ENCODE measurements at regions not wholly inside any gene's neighbourhood (a gene's known extent, or its start where the extent isn't known, plus 50 kb on each side); places are given as distances from the start of the nearest gene placed in this dataset.
A peak's percentile ranks its signal among the peaks of the same experiment; 100 is the strongest.

GRCh38 chr14:104433401-104434213 is 146.0 kb upstream of the C14orf180 start:
- H3K4me3 Mint-ChIP-seq, result no peak overlapping the region
- TF ChIP-seq CTCF (conservative IDR thresholded peaks at IDR 0.05; ENCODE audit: low read depth in 2 of 2) (peak in 1 of 2 experiments; percentile 42; a peak in 2 of 4 replicates), ETS1 (IDR thresholded peaks at IDR 0.05) (no peak)
- H3K79me2 ChIP-seq (replicated peaks; ENCODE audit: insufficient read depth), result no peaks in the 10 kb centered on the region
- H4K20me1 ChIP-seq (replicated peaks; ENCODE audit: insufficient read depth), result no peaks in the 10 kb centered on the region
- H3K27ac Mint-ChIP-seq, result no peak overlapping the region
- ATAC-seq (peak; percentile 13; the same call in 2 of the 3 replicates), DNase-seq (ENCODE audit: low spot score) (no peak)
- no peaks in the 10 kb centered on the region for H3K9me2 ChIP-seq (ENCODE audit: insufficient read depth)
- peaks cover 6% of the 10 kb centered on the region for H3K27me3 Mint-ChIP-seq (ENCODE audit: insufficient read depth, low read depth, poor library complexity)
- H3K4me2 ChIP-seq, result no peak overlapping the region
- no peak overlapping the region for H2AFZ ChIP-seq
- no peak overlapping the region for H3K4me3 ChIP-seq
- H3K27me3 ChIP-seq (ENCODE audit: insufficient read depth), result no peaks in the 10 kb centered on the region
- no peaks in the 10 kb centered on the region; the same call in 2 of the 3 replicates for H3K9me3 Mint-ChIP-seq
- H3K27ac ChIP-seq (ENCODE audit: low read depth), result no peak overlapping the region
- no peaks in the 10 kb centered on the region for H3K36me3 ChIP-seq (ENCODE audit: insufficient read depth)
- peaks cover 5% of the 10 kb centered on the region; the same call in 2 of the 3 replicates for H3K4me1 Mint-ChIP-seq
- no peaks in the 10 kb centered on the region for H3F3A ChIP-seq (replicated peaks; ENCODE audit: low read depth)
- H3K36me3 Mint-ChIP-seq (ENCODE audit: low read depth), result no peaks in the 10 kb centered on the region
- no peaks in the 10 kb centered on the region for H3K4me1 ChIP-seq (ENCODE audit: insufficient read depth)

- no peak overlapping the region for H2AFZ ChIP-seq
- no peaks in the 10 kb centered on the region for H4K20me1 ChIP-seq (replicated peaks; ENCODE audit: insufficient read depth)
- no peaks in the 10 kb centered on the region for H3K36me3 ChIP-seq (ENCODE audit: insufficient read depth)
- H3F3A ChIP-seq (replicated peaks; ENCODE audit: low read depth), result no peaks in the 10 kb centered on the region
- H3K27ac ChIP-seq (ENCODE audit: low read depth), result no peak overlapping the region
- Mint-ChIP-seq H3K4me1 (peaks cover 5% of the 10 kb centered on the region; the same call in 2 of the 3 replicates), H3K27me3 (ENCODE audit: insufficient read depth, low read depth, poor library complexity) (peaks cover 6% of the 10 kb centered on the region), H3K9me3 (no peaks in the 10 kb centered on the region; the same call in 2 of the 3 replicates), H3K27ac (no peak overlapping the region), H3K36me3 (ENCODE audit: low read depth) (no peaks in the 10 kb centered on the region), H3K4me3 (no peak overlapping the region)
- H3K4me3 ChIP-seq, result no peak overlapping the region
- H3K27me3 ChIP-seq (ENCODE audit: insufficient read depth), result no peaks in the 10 kb centered on the region
- no peaks in the 10 kb centered on the region for H3K4me1 ChIP-seq (ENCODE audit: insufficient read depth)
- ATAC-seq (no peak), DNase-seq (ENCODE audit: low spot score) (no peak)
- no peaks in the 10 kb centered on the region for H3K9me2 ChIP-seq (ENCODE audit: insufficient read depth)
- H3K4me2 ChIP-seq, result no peak overlapping the region
- H3K79me2 ChIP-seq (replicated peaks; ENCODE audit: insufficient read depth), result no peaks in the 10 kb centered on the region
- TF ChIP-seq NANOG (IDR thresholded peaks at IDR 0.05; ENCODE audit: borderline replicate concordance) (no peak), POLR2AphosphoS5 (IDR thresholded peaks at IDR 0.05; ENCODE audit: low read depth) (no peak), EZH2phosphoT487 (IDR thresholded peaks at IDR 0.05; ENCODE audit: unreplicated experiment) (no peak), ZNF462 (CRISPR knock-in tag; IDR thresholded peaks at IDR 0.05) (no peak), EZH2 (IDR thresholded peaks at IDR 0.05; ENCODE audit: low read depth, unreplicated experiment) (no peak), ETS1 (IDR thresholded peaks at IDR 0.05) (no peak), STAT1 (IDR thresholded peaks at IDR 0.05; ENCODE audit: unreplicated experiment) (no peak)
These were observed 145.1 kb upstream of the C14orf180 start for GRCh38 chr14:104434214-104435076.

Data from GM23338 (cell line).